ENCODE measurements at regions not wholly inside any gene's neighbourhood (a gene's known extent, or its start where the extent isn't known, plus 50 kb on each side); places are given as distances from the start of the nearest gene placed in this dataset.

GRCh38 chr6:167238694-167239467 is 52.2 kb upstream of the UNC93A start:
- TF ChIP-seq ZNF274 (IDR thresholded peaks at IDR 0.05; ENCODE audit: low read length) (no peak), ZNF274 (tag by site-specific recombination; IDR thresholded peaks at IDR 0.05; ENCODE audit: borderline replicate concordance) (no peak), ZNF394 (tag by site-specific recombination; IDR thresholded peaks at IDR 0.05; ENCODE audit: borderline replicate concordance) (no peak)
- TF ChIP-seq, protein P1, sequence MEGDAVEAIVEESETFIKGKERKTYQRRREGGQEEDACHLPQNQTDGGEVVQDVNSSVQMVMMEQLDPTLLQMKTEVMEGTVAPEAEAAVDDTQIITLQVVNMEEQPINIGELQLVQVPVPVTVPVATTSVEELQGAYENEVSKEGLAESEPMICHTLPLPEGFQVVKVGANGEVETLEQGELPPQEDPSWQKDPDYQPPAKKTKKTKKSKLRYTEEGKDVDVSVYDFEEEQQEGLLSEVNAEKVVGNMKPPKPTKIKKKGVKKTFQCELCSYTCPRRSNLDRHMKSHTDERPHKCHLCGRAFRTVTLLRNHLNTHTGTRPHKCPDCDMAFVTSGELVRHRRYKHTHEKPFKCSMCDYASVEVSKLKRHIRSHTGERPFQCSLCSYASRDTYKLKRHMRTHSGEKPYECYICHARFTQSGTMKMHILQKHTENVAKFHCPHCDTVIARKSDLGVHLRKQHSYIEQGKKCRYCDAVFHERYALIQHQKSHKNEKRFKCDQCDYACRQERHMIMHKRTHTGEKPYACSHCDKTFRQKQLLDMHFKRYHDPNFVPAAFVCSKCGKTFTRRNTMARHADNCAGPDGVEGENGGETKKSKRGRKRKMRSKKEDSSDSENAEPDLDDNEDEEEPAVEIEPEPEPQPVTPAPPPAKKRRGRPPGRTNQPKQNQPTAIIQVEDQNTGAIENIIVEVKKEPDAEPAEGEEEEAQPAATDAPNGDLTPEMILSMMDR (tag by site-specific recombination; IDR thresholded peaks at IDR 0.05) = no peak
- TF ChIP-seq, protein P2, sequence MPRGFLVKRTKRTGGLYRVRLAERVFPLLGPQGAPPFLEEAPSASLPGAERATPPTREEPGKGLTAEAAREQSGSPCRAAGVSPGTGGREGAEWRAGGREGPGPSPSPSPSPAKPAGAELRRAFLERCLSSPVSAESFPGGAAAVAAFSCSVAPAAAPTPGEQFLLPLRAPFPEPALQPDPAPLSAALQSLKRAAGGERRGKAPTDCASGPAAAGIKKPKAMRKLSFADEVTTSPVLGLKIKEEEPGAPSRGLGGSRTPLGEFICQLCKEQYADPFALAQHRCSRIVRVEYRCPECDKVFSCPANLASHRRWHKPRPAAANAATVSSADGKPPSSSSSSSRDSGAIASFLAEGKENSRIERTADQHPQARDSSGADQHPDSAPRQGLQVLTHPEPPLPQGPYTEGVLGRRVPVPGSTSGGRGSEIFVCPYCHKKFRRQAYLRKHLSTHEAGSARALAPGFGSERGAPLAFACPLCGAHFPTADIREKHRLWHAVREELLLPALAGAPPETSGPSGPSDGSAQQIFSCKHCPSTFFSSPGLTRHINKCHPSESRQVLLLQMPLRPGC (tag by site-specific recombination; IDR thresholded peaks at IDR 0.05) = no peak
- TF ChIP-seq, protein P3, sequence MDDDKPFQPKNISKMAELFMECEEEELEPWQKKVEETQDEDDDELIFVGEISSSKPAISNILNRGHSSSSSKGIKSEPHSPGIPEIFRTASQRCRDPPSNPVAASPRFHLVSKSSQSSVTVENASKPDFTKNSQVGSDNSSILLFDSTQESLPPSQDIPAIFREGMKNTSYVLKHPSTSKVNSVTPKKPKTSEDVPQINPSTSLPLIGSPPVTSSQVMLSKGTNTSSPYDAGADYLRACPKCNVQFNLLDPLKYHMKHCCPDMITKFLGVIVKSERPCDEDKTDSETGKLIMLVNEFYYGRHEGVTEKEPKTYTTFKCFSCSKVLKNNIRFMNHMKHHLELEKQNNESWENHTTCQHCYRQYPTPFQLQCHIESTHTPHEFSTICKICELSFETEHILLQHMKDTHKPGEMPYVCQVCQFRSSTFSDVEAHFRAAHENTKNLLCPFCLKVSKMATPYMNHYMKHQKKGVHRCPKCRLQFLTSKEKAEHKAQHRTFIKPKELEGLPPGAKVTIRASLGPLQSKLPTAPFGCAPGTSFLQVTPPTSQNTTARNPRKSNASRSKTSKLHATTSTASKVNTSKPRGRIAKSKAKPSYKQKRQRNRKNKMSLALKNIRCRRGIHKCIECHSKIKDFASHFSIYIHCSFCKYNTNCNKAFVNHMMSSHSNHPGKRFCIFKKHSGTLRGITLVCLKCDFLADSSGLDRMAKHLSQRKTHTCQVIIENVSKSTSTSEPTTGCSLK (tag by site-specific recombination; IDR thresholded peaks at IDR 0.05) = no peak
